D341Med (cell line): ENCODE measurements at regions not wholly inside any gene's neighbourhood (a gene's known extent, or its start where the extent isn't known, plus 50 kb on each side); places are given as distances from the start of the nearest gene placed in this dataset.

Source experiments
- DNase-seq: peaks from one replicate; pipeline ENCODE4 v3.0.0; 2012; ENCODE audit warnings: low spot score

DNA sequence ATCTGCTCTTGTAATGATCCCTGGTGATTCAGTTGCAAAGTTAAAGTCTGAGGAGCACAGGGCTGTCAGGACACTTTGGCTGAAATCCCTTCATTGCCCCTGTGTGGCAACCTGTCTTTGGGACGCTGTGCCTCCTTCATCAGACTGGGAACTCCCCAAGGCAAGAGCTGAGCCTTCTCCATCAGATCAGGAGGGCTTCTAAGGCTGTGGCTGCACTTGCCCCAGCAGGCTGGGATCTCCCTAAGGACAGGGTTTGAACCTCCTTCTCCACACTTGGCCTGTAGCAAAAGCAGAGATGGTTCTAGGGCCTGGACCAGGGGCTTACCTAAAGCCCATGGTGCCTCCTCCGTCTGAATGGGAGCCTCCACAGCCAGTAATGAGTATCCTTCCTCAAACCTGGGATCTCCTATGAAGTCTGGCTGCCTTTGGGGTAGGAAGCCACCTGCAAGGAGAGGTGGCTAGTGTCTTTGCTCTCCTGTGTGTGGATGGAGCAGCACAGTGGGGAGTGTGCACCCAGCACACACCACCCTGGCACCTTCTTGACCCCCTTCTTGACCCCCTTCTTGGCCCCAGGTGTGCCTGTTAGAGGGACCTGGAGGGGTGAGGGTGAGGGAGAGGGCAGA is 79.0 kb upstream of the NKD1 start:
- DNase-seq: no peak

DNA sequence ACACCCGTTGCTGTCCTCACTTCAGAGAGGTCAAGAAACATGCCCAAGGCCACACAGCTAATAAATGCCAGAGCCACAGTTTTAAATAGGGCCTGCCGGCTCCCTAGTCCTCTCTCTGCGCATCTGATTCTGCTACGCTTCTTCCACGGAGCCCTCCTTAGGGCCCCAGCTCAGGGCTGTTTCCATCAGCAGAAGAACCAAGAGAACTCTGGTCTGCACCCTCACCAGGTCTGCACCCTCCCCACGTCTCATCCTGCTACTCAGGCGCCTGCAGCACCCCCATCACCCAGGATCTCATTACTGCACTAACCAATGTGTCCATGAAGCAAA is 79.5 kb upstream of the NKD1 start:
- DNase-seq: no peak

GRCh38 chr16:50467943-50468748 is 80.0 kb upstream of the NKD1 start:
- DNase-seq: peak; percentile 73

GRCh38 chr16:50467559-50467942 is 80.6 kb upstream of the NKD1 start:
- no peak for DNase-seq

DNA sequence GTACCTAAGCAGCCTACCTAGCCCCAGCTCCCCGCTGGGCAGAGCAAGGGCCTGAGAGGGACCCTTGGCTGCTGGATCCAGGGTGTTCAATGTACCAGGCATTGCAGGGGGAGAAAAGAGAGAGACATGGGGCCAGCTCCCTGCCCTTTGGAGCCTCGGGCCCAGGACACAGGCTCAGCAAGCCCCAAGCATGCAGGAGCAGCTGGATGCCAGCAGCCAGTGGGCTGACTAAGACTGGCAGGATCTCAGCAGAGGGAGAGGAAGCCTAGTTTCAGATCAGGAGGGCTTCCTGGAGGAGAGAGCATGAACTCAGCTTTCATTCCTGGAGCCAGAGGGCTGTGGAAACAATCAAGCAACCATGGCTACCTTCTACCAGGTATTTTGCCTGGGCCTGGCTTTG is 82.0 kb upstream of the NKD1 start:
- DNase-seq: no peak

GRCh38 chr16:50464325-50465290 is 83.6 kb upstream of the NKD1 start:
- no peak for DNase-seq

- DNase-seq: no peak
Measured at GRCh38 chr16:50463581-50464324, 84.4 kb upstream of the NKD1 start.

DNA sequence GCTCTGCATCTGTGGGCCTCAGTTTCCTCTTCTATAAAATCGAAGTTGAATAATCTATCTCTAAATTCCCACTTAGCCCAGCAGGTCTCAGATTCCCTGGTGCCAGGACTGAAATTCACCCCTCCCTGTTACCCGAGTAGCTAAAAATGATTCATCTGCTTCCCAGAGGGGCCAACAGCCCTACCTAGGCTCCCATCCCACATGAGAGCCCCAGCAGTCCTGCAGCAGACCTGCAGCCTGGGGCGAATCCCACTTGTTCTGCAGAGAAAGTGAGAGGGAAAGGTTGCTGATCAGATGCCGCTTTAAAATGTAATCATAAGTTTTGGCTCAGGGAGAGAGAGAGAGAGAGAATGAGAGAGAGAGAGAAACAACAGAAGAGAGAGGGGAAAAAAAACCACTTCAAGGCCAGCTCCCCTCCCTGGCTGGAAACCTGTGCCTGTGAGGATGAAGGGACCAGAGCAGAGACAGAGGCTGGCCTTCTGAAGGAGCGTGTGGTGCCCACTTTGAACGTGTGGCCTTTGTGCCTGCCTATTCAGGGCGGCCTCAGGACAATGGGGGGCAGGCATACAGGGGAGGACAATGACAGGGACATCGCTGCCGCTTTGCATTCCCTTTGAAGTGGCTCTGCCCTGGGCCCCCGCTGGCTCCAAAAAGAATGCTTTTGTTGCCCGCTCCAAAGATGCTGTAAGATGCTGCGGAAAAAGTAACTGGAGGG is 85.2 kb upstream of the NKD1 start:
- DNase-seq: no peak

- DNase-seq: no peak
Measured at GRCh38 chr16:50461400-50461760, 86.8 kb upstream of the NKD1 start.

DNA sequence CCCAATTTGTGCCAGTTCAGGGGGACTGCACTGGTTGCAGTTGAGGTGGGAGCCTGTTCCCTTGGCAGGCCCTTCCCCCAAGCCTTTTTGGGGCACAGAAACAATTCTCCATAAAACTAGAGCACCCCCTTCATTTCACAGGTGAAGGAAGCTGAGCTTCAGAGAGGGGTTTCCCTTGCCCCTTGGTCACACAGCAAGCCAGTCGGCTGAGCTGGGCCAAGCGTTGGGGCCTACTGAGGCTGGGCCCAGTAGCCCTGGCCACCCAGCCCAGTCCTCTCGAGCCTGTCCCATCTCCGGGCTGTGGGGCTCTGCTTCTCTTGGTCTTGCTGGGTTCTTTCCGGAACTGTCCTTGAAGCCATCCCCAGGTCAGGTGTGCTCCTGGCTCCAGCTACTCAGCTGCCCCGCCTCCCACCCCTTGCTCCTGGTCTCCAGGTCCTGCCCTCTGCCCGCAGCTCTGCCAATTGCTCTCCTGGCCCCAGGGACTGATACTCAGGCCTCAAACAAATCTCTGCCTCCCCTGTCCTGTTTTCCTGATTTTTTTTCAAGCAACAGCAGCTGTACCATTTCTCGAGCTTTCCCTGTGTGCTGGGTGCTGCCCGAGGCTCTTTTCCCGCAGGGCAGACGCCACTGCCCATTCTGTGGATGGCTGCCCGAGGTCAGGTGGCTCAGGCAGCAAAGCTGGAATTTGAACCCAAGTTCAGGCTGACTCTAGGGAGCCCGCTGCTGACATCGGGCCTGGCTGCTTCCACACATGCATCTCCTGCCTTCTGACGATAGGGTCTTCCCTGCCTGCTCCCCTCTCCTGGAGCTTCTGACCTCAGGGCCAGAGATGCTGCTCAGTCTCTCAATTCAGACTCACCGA is 87.4 kb upstream of the NKD1 start:
- DNase-seq: no peak

DNA sequence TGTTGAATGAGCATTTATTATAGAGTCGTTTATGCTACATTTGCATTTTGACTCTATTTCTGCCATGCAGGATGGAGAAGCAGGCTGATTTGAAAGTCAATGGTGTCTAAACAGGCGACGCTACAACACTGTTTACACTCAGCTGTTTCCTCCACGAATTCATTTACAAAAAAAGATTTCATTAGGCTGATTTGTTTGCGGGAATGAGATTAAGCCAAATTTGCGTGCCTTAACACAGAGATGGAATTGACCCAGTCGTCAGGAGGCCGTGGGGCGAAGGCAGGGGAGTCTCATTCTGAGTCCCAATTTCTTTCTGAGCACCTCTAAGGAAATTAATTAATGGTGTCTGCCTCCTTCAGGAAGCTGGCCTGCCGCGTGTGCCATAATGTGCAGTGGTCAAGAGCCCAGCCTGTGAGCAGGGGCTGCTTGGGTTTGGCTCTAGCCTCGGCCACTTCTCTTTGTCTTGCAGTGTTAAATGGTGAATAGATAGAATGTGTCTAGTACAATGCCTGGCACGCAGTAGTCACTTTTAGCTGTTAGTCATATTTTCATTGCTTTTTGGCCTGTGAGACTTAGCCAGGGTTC is 88.6 kb upstream of the NKD1 start:
- DNase-seq: no peak

DNA sequence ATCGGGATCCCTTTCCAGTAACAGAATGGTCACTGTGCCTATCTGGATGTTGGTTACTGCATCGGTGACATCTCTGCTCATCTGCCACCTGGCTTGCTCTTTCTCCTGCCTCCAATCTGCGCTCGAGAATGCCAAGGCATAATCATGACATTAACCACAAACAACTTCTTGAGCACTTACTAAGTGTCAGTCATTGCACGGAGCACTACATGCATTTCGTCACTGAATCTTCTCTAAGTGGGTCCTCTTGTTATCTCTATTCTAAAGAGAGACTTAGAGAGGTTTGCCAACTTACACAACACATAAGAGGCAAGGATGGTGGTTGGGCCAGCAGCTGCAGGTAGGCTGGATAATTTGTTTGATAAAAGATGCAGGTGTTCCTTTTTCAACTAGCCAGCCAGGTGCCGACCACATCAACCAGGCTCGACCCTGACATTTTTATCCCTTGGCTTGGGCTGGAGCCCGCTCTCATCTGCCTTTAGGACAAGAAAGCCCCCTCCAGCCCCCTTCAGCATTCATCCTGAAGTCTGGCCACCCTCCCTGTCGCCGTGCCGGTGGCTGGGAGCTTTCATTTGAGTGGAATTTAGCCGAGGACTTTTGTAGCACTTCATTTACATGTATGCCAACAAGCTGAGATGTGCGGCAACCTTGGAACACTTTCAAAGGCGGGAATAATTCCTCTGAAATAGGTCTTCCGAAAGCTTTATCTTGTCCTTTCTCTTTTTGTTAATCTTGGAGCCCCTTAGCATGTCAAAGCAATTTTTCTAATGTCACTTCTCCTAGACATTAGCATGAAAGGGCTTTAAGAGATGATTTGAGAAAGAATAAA is 89.3 kb upstream of the NKD1 start:
- no peak for DNase-seq

DNA sequence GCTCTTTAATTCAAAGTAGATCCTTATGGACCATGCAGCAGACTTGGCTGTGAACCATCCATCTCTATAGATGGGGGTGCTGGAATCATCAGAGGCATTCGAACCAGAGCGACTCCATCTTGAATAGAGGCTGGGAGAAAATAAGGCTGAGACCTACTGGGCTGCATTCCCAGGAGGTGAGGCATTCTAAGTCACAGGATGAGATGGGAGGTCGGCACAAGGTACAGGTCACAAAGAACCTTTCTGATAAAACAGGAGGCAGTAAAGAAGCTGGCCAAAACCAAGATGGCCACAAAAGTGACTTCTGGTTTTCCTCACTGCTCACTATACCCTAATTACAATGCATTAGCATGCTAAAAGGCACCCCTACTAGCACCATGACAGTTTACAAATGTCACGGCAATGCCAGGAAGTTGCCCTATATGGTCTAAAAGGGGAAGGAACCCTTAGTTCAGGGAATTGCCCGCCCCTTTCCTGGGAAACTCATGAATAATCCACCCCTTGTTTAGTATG is 89.2 kb upstream of the BRD7 start:
- DNase-seq: no peak

- no peak for DNase-seq
Measured at GRCh38 chr16:50457423-50457822, 88.6 kb upstream of the BRD7 start.

DNA sequence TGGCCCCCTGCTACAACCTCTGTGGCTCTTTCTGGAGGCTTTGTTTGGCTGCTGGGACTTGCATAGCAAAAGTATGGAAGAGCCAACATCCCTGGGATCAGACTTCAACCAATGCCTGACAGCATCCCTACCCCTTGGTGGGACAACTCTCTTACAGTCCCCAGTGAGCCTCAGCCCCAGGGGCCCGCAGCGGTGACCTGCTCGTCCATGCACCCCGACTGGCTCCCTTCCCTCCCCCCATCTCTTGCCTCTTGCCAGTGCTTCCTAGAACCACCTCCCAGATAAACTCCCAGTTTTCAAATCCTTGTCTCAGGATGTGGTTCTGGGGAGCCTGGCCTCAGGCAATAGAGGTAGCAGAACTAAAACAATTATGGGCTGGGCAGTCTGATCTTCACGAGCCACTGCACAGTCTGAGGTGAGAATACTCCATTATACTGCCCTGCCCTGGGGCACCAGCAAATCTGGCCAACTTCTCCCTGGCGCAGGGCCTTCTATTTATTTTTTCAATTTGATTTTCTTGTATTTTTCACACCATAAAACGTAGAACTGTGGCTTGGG is 86.6 kb upstream of the BRD7 start:
- DNase-seq: no peak

DNA sequence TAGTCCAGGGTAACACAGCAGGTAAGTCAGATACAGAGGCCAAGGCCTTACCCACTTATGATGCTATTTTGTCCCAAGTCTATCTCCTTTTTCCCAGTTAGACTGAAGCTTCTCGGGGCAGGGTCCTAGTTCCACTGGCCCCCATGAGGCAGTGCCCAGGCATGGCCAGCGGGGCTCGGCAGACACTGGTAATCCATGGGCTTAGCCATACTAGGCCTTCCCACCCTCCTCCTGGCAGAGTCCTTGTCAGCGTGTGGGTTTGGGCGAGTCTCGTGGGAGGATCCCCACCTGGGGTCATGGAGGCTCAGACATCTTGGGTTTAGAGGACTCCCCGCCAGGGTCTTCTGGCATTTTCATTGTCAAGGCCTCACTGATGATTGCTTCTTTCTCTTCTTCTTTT is 84.7 kb upstream of the BRD7 start:
- DNase-seq: no peak

DNA sequence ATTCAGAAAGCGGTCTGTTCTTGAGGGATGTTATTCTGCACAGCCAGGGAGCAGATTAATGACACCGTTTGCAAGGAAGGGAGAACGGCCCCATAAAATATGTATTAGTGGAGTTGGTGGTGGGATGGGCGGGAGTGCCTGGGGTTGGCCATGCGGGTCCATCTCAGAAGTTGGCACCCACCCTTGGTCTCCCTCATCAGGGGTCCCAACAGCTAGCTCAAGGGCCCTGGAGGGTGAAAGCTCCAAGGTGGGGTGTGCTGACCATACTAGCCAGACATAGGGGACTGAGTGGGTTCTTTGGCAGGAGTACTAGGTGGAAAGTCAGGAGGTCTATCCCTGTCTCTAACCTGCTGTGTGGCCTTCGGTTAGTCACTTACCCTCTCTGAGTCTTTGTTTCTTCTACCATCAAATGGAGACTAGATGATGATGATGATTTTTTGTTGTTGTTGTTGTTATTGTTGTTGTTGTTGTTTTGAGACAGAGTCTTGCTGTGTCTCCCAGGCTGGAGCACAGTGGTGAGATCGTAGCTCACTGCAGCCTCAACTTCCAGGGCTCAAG is 83.2 kb upstream of the BRD7 start:
- DNase-seq: no peak

DNA sequence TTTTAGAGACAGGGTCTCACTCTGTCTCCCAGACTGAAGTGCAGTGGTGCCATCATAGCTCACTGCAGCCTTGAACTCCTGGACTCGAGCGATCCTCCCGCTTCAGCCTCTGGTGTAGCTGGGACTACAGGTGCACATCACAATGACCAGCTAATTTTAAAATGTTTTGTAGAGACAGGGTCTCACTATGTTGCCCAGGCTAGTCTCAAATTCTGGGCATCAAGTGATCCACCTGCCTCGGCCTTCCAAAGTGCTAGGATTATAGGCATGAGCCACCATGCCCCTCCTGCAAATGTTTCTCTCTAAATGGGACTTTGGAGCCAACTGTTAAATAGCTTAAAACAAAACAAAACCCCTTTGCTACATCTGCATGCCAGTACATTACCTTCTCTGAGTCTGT is 82.2 kb upstream of the BRD7 start:
- DNase-seq: no peak
